ENCODE measurements at regions not wholly inside any gene's neighbourhood (a gene's known extent, or its start where the extent isn't known, plus 50 kb on each side); places are given as distances from the start of the nearest gene placed in this dataset.

GRCh38 chr16:10317425-10318001, 68.3 kb upstream of the ATF7IP2 start:
- WGBS, 2 donors: 93 to 95% methylated on average over 3 of the region's 3 CpGs
- no peak overlapping the region for H3K4me3 ChIP-seq
- H3K9me3 ChIP-seq: no peaks in the 10 kb centered on the region
- DNase-seq (ENCODE audit: low spot score in 2 of 2): no peak
- TF ChIP-seq, protein P1, sequence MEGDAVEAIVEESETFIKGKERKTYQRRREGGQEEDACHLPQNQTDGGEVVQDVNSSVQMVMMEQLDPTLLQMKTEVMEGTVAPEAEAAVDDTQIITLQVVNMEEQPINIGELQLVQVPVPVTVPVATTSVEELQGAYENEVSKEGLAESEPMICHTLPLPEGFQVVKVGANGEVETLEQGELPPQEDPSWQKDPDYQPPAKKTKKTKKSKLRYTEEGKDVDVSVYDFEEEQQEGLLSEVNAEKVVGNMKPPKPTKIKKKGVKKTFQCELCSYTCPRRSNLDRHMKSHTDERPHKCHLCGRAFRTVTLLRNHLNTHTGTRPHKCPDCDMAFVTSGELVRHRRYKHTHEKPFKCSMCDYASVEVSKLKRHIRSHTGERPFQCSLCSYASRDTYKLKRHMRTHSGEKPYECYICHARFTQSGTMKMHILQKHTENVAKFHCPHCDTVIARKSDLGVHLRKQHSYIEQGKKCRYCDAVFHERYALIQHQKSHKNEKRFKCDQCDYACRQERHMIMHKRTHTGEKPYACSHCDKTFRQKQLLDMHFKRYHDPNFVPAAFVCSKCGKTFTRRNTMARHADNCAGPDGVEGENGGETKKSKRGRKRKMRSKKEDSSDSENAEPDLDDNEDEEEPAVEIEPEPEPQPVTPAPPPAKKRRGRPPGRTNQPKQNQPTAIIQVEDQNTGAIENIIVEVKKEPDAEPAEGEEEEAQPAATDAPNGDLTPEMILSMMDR (IDR thresholded peaks at IDR 0.05): no peak
- TF ChIP-seq POLR2A (IDR thresholded peaks at IDR 0.05): no peak
- H3K27ac ChIP-seq: no peak overlapping the region
- no peaks in the 10 kb centered on the region for H3K27me3 ChIP-seq
- no peaks in the 10 kb centered on the region for H3K36me3 ChIP-seq
- H3K4me1 ChIP-seq: no peaks in the 10 kb centered on the region

DNA sequence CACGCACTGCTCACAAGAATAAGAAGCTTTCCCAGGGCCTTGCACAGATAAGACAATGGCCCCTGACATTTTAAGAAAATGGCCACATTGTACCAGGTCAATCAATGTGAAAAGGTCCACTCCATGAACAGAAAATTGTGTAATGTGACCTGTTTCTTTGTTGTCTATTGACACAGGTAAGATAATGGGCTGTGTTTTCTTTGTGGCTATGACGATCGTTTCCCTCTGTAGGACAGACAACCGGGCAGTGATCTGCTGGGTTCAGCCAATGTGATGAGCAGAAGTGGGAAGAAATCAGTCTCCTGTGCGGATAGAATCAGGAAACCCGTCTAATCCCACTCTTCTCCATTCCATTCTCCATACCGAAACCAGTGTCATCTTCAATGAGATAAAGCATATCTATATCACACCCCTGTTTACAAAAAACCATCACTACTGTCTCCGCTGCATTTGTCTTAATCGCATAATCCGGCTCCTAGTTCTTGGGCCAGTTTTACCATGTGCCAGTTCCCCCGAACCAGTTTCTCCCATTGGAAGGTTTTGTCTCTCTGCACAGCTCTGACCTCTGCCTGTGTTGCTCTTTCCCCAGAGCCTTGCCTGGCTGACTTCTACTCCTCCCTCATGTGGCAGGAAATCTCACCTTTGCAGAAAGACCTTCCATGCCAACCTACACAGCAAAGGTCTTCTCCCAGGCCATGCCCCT, 66.9 kb upstream of the ATF7IP2 start:
- H3K9me3 ChIP-seq: no peaks in the 10 kb centered on the region
- DNase-seq (ENCODE audit: low spot score in 2 of 2): no peak
- 73 to 77% methylated on average over 11 of the region's 11 CpGs for WGBS, 2 donors
- no peak for TF ChIP-seq EP300 (IDR thresholded peaks at IDR 0.05)
- TF ChIP-seq, protein P1 (IDR thresholded peaks at IDR 0.05): no peak
- no peak for TF ChIP-seq POLR2A (IDR thresholded peaks at IDR 0.05)
- no peak overlapping the region for H3K27ac ChIP-seq
- H3K36me3 ChIP-seq: no peaks in the 10 kb centered on the region
- no peaks in the 10 kb centered on the region for H3K4me1 ChIP-seq
- H3K27me3 ChIP-seq: no peaks in the 10 kb centered on the region
- H3K4me3 ChIP-seq: no peak overlapping the region

GRCh38 chr16:10321407-10322387, 64.2 kb upstream of the ATF7IP2 start:
- Histone ChIP-seq H3K9me3 (no peaks in the 10 kb centered on the region), H3K4me3 (no peak overlapping the region), H3K4me1 (no peaks in the 10 kb centered on the region), H3K36me3 (no peaks in the 10 kb centered on the region), H3K27ac (no peak overlapping the region), H3K27me3 (no peaks in the 10 kb centered on the region)
- WGBS, 2 donors: 82 to 83% methylated on average over 6 of the region's 6 CpGs
- no peak for DNase-seq (ENCODE audit: low spot score in 2 of 2)
- TF ChIP-seq, protein P1 (IDR thresholded peaks at IDR 0.05): no peak

DNA sequence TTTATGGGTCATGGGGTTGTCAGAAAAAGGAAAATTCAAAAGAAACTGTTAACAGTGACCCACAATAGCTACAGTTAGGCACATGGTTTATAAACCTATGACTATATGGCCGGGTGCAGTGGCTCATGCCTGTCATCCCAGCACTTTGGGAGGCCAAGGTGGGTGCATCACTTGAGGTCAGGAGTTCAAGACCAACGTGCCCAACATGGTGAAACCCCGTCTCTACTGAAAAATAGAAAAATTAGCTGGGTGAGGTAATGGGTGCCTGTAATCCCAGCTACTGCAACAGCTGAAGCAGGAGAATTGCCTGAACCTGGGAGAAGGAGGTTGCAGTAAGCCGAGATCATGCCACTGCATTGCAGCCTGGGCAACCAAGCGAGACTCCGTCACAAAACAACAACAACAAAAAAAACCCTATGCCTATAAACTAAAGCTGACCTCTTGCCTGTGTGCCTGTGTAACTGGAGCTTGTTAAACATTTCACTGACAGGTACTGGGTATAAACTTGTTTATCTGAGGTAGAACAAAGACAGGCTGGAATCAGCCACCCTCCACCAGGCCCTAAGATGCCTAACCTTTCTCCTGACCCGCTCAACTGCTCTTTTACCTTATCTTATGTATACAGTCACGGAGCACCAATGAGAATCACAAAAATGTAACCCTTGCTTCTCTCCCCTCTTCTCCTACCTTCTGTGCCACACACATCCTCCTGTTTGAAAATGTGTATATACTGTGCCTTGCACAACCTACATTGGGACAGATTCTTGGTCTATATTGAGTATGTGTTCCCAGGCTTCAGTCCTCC, 62.9 kb upstream of the ATF7IP2 start:
- WGBS, 2 donors: 81 to 84% methylated on average over 8 of the region's 8 CpGs
- Histone ChIP-seq H3K4me1 (no peaks in the 10 kb centered on the region), H3K9me3 (no peaks in the 10 kb centered on the region), H3K4me3 (no peak overlapping the region), H3K36me3 (no peaks in the 10 kb centered on the region), H3K27ac (no peak overlapping the region), H3K27me3 (no peaks in the 10 kb centered on the region)
- DNase-seq (ENCODE audit: low spot score in 2 of 2): no peak
- TF ChIP-seq POLR2A (IDR thresholded peaks at IDR 0.05): no peak
- TF ChIP-seq, protein P1 (IDR thresholded peaks at IDR 0.05): no peak

All from tibial nerve (tissue), 4 donors.